Uterus (tissue), 3 donors: ENCODE measurements at regions not wholly inside any gene's neighbourhood (a gene's known extent, or its start where the extent isn't known, plus 50 kb on each side); places are given as distances from the start of the nearest gene placed in this dataset.

Source experiments
- DNase-seq, 2 donors: peaks; one replicate each; pipeline ENCODE4 v3.0.0-alpha.2; 2019 to 2020
- H3K27ac ChIP-seq, 2 donors: fragments of 200-600 bp; sonication (generic); 1 replicate in 1 of 2; 2 replicates in 1 of 2; pipeline ENCODE4 v1.5.1; 2016 to 2018
- H3K27me3 ChIP-seq, 2 donors: fragments of 200-600 bp; sonication (generic); one replicate each; pipeline ENCODE4 v1.5.1; 2018 to 2019; ENCODE audit warnings: control low read depth in 1 of 2
- H3K36me3 ChIP-seq, 2 donors: fragments of 200-600 bp; sonication (generic); one replicate each; pipeline ENCODE4 v1.5.1; 2019; ENCODE audit warnings: control low read depth in 1 of 2
- H3K4me1 ChIP-seq, 2 donors: fragments of 200-600 bp; sonication (generic); one replicate each; pipeline ENCODE4 v1.5.1; 2018 to 2019; ENCODE audit warnings: control low read depth in 1 of 2
- H3K4me3 ChIP-seq, 2 donors: fragments of 200-600 bp; sonication (generic); 1 replicate in 1 of 2; 2 replicates in 1 of 2; pipeline ENCODE4 v1.5.1; 2018 to 2019; ENCODE audit warnings: mild to moderate bottlenecking in 1 of 2
- H3K9me3 ChIP-seq, 2 donors: fragments of 200-600 bp; sonication (generic); one replicate each; pipeline ENCODE4 v1.5.1; 2019; ENCODE audit warnings: control low read depth in 1 of 2
- CTCF ChIP-seq, 4 experiments: fragments of 200-600 bp in 2 of 4; fragments of 450-650 bp in 2 of 4; sonication (generic) in 2 of 4; IDR thresholded peaks; one replicate each; pipeline ENCODE4 v1.5.1; 2016 to 2019; ENCODE audit warnings: antibody characterized with exemption in 4 of 4, mild to moderate bottlenecking in 2 of 4, moderate library complexity in 1 of 4
- POLR2A ChIP-seq, 2 donors: fragments of 450-650 bp; IDR thresholded peaks; one replicate each; pipeline ENCODE4 v1.6.1; 2016; ENCODE audit warnings: antibody characterized with exemption in 2 of 2, mild to moderate bottlenecking in 1 of 2, moderate library complexity in 1 of 2
- intact Hi-C: fragments of 100-400 bp; cut with DNase I; formaldehyde crosslinking; loops from one replicate; pipeline ENCODE4 v1.15.1; 2023; ENCODE audit warnings: low total_unique reads
- donor health status: DM: yes; HTN: yes; CAD: no.

DNA sequence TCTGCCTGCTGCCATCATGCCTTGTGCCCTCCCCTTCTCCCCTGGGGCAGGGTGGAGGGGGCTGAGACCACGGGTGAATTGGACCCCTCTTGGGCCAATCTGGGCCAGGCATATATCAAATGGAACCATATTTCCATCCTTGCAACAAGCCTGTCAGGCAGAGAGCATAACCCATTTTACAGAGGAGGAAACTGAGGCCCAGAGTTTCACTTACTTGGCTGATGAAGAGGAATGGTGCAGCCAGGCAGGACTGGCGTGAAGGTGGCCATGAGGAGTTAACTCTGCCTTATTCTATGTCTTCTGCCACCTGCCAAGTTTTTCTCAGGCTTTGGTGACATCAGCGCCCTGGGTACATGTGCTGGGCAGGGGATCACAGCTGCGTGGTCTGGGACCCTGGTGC is 155.5 kb upstream of the PCBD1 start:
- H3K4me3 ChIP-seq, result no peak overlapping the region
- TF ChIP-seq CTCF (IDR thresholded peaks at IDR 0.05), result no peak
- no peak for TF ChIP-seq POLR2A (IDR thresholded peaks at IDR 0.05)
- intact Hi-C loops, result no loop called here
- H3K4me1 ChIP-seq, result no peaks in the 10 kb centered on the region
- H3K9me3 ChIP-seq, result no peaks in the 10 kb centered on the region
- no peak overlapping the region for H3K27ac ChIP-seq
- DNase-seq, result no peak
- no peaks in the 10 kb centered on the region for H3K27me3 ChIP-seq
- no peaks in the 10 kb centered on the region for H3K36me3 ChIP-seq

GRCh38 chr10:71044720-71045119 is 156.4 kb upstream of the PCBD1 start:
- intact Hi-C loops, result no loop called here
- H3K9me3 ChIP-seq, result no peaks in the 10 kb centered on the region
- H3K27ac ChIP-seq, result no peak overlapping the region
- H3K36me3 ChIP-seq, result no peaks in the 10 kb centered on the region
- no peaks in the 10 kb centered on the region for H3K27me3 ChIP-seq
- DNase-seq, result no peak
- no peak for TF ChIP-seq POLR2A (IDR thresholded peaks at IDR 0.05)
- H3K4me3 ChIP-seq, result no peak overlapping the region
- no peaks in the 10 kb centered on the region for H3K4me1 ChIP-seq

DNA sequence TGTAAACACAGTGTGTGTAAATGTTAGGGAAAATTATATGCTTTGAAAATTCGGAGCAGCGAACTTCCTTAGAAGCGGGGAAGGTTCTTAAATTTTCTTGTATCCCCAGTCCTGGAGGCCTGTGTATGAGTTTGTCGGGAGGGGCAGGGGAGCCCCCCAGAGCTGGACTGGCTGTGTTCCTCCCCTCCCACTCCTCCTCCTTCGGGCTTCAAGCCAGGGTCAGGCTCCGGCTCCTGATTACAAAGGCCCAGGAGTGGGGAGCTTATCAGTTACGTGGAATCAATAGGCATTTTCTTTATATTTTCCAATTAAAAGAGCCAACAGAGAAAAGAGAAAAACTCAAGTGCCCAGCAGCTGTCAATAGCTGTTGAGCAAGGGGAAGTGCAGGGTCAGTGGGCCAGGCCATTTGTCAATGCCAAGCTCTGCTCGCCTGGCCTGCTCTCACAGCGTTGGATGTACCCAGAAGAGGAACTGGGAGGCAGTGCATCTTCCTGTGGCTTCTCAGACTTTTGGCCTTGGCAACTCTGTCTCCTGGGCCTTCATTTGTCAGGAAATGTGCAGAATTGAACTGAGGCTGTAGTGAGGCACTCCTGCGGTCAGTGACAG is 156.9 kb upstream of the PCBD1 start:
- H3K36me3 ChIP-seq, result no peaks in the 10 kb centered on the region
- TF ChIP-seq CTCF (IDR thresholded peaks at IDR 0.05) (no peak), POLR2A (IDR thresholded peaks at IDR 0.05) (no peak)
- intact Hi-C loops, result no loop called here
- no peak overlapping the region for H3K27ac ChIP-seq
- no peaks in the 10 kb centered on the region for H3K27me3 ChIP-seq
- H3K4me1 ChIP-seq, result no peaks in the 10 kb centered on the region
- no peaks in the 10 kb centered on the region for H3K9me3 ChIP-seq
- no peak overlapping the region for H3K4me3 ChIP-seq
- no peak for DNase-seq

GRCh38 chr10:71045936-71046335 is 157.6 kb upstream of the PCBD1 start:
- Histone ChIP-seq H3K27ac (no peak overlapping the region), H3K4me3 (no peak overlapping the region), H3K9me3 (no peaks in the 10 kb centered on the region), H3K27me3 (no peaks in the 10 kb centered on the region), H3K4me1 (no peaks in the 10 kb centered on the region), H3K36me3 (no peaks in the 10 kb centered on the region)
- intact Hi-C loops, result no loop called here
- no peak for DNase-seq
- TF ChIP-seq POLR2A (IDR thresholded peaks at IDR 0.05) (no peak), CTCF (IDR thresholded peaks at IDR 0.05) (no peak)

GRCh38 chr10:71046747-71047146 is 158.4 kb upstream of the PCBD1 start:
- no peak for TF ChIP-seq POLR2A (IDR thresholded peaks at IDR 0.05)
- no peak for TF ChIP-seq CTCF (IDR thresholded peaks at IDR 0.05)
- no peak overlapping the region for H3K4me3 ChIP-seq
- H3K36me3 ChIP-seq, result no peaks in the 10 kb centered on the region
- intact Hi-C loops, result no loop called here
- H3K4me1 ChIP-seq, result no peaks in the 10 kb centered on the region
- DNase-seq, result no peak
- H3K27ac ChIP-seq, result no peak overlapping the region
- H3K9me3 ChIP-seq, result no peaks in the 10 kb centered on the region
- no peaks in the 10 kb centered on the region for H3K27me3 ChIP-seq
